GM21619 (cell line): ENCODE measurements at regions not wholly inside any gene's neighbourhood (a gene's known extent, or its start where the extent isn't known, plus 50 kb on each side); places are given as distances from the start of the nearest gene placed in this dataset.

ENCODE experiments used
- ATAC-seq: cut with Tn5 transposase; IDR thresholded peaks from one replicate; pipeline ENCODE4 v1.9.1; 2021; ENCODE audit not compliant: unreplicated experiment

- no peak for ATAC-seq
Observed at GRCh38 chr1:30283199-30283962, 440.0 kb downstream of the MATN1 start.

- no peak for ATAC-seq
Observed at GRCh38 chr1:30280572-30280971, 442.8 kb downstream of the MATN1 start.

- no peak for ATAC-seq
Observed at GRCh38 chr1:30277911-30278310, 445.5 kb downstream of the MATN1 start.

GRCh38 chr1:30277415-30277814, 446.0 kb downstream of the MATN1 start:
- ATAC-seq = no peak

- ATAC-seq = no peak
Observed at GRCh38 chr1:30275926-30276764, 447.2 kb downstream of the MATN1 start.

- no peak for ATAC-seq
Observed at GRCh38 chr1:30274976-30275621, 448.3 kb downstream of the MATN1 start.

- no peak for ATAC-seq
Observed at GRCh38 chr1:30274173-30274970, 449.0 kb downstream of the MATN1 start.

- ATAC-seq = no peak
Observed at GRCh38 chr1:30273456-30273855, 449.9 kb downstream of the MATN1 start.

- ATAC-seq = no peak
Observed at GRCh38 chr1:30273021-30273325, 450.4 kb downstream of the MATN1 start.

- ATAC-seq = no peak
Observed at GRCh38 chr1:30272277-30273020, 450.9 kb downstream of the MATN1 start.

GRCh38 chr1:30271401-30272276, 451.7 kb downstream of the MATN1 start:
- no peak for ATAC-seq

GRCh38 chr1:30270461-30270860, 452.9 kb downstream of the MATN1 start:
- ATAC-seq = no peak

GRCh38 chr1:30268923-30269666, 454.3 kb downstream of the MATN1 start:
- ATAC-seq = no peak

GRCh38 chr1:30267856-30268255, 455.5 kb downstream of the MATN1 start:
- ATAC-seq = no peak

- no peak for ATAC-seq
Observed at GRCh38 chr1:30267046-30267445, 456.3 kb downstream of the MATN1 start.

GRCh38 chr1:30265127-30266070, 458.0 kb downstream of the MATN1 start:
- ATAC-seq = no peak

- no peak for ATAC-seq
Observed at GRCh38 chr1:30264672-30265025, 458.7 kb downstream of the MATN1 start.
